ENCODE measurements at regions not wholly inside any gene's neighbourhood (a gene's known extent, or its start where the extent isn't known, plus 50 kb on each side); places are given as distances from the start of the nearest gene placed in this dataset.

DNA sequence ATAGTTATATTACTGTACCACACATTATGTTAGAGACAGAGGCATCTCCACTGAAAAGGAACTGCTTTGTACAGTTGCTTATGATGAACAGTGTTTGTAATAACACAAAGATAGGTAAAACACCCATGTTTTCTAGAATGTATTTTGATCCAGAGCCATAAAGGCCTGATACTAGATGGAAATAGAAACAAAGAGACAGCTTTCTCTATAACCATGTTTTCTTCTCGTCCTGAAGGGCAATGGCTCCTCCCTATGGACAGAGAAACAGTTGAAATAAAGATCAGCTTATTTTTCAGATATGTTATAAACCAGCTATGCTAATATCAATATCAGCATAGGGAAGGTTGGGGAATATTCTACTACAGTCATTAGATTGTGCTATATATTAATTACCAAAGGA, 109.2 kb downstream of the ATXN7L3B start:
- Histone ChIP-seq H3K27me3 (replicated peaks in 1 of 2; ENCODE audit: control insufficient read depth in 2 of 2, insufficient read depth in 2 of 2, low read length in 1 of 2) (no peaks in the 10 kb centered on the region), H3K4me1 (ENCODE audit: control insufficient read depth, insufficient read depth, low read length) (no peaks in the 10 kb centered on the region), H3K4me3 (no peak overlapping the region), H3K79me2 (ENCODE audit: control insufficient read depth, insufficient read depth, low read length) (no peaks in the 10 kb centered on the region), H3K27ac (ENCODE audit: control insufficient read depth, insufficient read depth) (no peak overlapping the region), H4K20me1 (ENCODE audit: control insufficient read depth, insufficient read depth) (no peaks in the 10 kb centered on the region), H3K36me3 (ENCODE audit: control insufficient read depth in 2 of 2, insufficient read depth in 2 of 2, low read length in 1 of 2) (no peaks in the 10 kb centered on the region), H3K4me2 (ENCODE audit: control insufficient read depth, insufficient read depth) (no peak overlapping the region), H3K9me3 (replicated peaks; ENCODE audit: control insufficient read depth, insufficient read depth, low read length) (no peaks in the 10 kb centered on the region), H3K9ac (ENCODE audit: control insufficient read depth, insufficient read depth, low read length) (no peak overlapping the region), H2AFZ (ENCODE audit: control insufficient read depth, low read depth, low read length) (no peak overlapping the region)
- WGBS (ENCODE audit: insufficient coverage, insufficient replicate concordance, low lambda C conversion rate, missing lambda C conversion rate), result 0% methylated on average over 1 of the region's 1 CpG
- ChIA-PET RAD21 (ENCODE audit: unreplicated experiment) (no interaction called here), POLR2A (no interaction called here), SMC1A (ENCODE audit: uncharacterized antibody, unreplicated experiment) (interaction anchor here (0.7 to 1.9 kb wide), 6 partner anchors 19 to 533 kb away, joined by 3 to 6 read pairs (median 3); partner anchors contain the start of gene ATXN7L3B), CTCF (interaction anchor here (1.0 to 1.9 kb wide), 5 partner anchors 13 to 233 kb away, joined by 3 to 7 read pairs (median 3); no protein-coding TSS in a partner anchor)
- intact Hi-C loops (cut with micrococcal nuclease; ENCODE audit: unreplicated experiment), result no loop called here
- peak; percentile 13 for FAIRE-seq
- TF ChIP-seq RAD51 (IDR thresholded peaks at IDR 0.05) (no peak), NFIC (IDR thresholded peaks at IDR 0.05; ENCODE audit: low read depth, low read length) (no peak), RAD21 (IDR thresholded peaks at IDR 0.05; ENCODE audit: insufficient read depth, low read depth, low read length) (peak; percentile 33; the same call in 1 of the 2 replicates), WRNIP1 (IDR thresholded peaks at IDR 0.05; ENCODE audit: borderline replicate concordance, low read depth, low read length) (no peak), STAT1 (conservative IDR thresholded peaks at IDR 0.05) (no peak), CHD2 (IDR thresholded peaks at IDR 0.05; ENCODE audit: borderline replicate concordance, low read depth, low read length) (no peak), SMAD5 (IDR thresholded peaks at IDR 0.05; ENCODE audit: low read depth) (no peak)
- TF ChIP-seq, protein P1, sequence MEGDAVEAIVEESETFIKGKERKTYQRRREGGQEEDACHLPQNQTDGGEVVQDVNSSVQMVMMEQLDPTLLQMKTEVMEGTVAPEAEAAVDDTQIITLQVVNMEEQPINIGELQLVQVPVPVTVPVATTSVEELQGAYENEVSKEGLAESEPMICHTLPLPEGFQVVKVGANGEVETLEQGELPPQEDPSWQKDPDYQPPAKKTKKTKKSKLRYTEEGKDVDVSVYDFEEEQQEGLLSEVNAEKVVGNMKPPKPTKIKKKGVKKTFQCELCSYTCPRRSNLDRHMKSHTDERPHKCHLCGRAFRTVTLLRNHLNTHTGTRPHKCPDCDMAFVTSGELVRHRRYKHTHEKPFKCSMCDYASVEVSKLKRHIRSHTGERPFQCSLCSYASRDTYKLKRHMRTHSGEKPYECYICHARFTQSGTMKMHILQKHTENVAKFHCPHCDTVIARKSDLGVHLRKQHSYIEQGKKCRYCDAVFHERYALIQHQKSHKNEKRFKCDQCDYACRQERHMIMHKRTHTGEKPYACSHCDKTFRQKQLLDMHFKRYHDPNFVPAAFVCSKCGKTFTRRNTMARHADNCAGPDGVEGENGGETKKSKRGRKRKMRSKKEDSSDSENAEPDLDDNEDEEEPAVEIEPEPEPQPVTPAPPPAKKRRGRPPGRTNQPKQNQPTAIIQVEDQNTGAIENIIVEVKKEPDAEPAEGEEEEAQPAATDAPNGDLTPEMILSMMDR (IDR thresholded peaks at IDR 0.05 in 2 of 3, conservative IDR thresholded peaks at IDR 0.05 in 1 of 3; ENCODE audit: control insufficient read depth in 2 of 3, extremely low read depth in 1 of 3, insufficient read depth in 1 of 3, low read depth in 3 of 3, low read length in 3 of 3), result peak in 1 of 3 experiments; percentile 13; a peak in 2 of 6 replicates
- in situ Hi-C loops (cut with MboI), result no loop called here
- ATAC-seq, result no peak
- no peak for DNase-seq (ENCODE audit: low read depth, low spot score)
- no TSS peak for BruUV-seq (replicated peaks)
